Stimulated activated memory B cell treated with anti-CD40 and anti-IgM and Interleukin-4, amounts not matched to agents 10 μg/mL and 1 μg/mL and 100 μg/mL, for 72 hours (primary cell): ENCODE measurements at regions not wholly inside any gene's neighbourhood (a gene's known extent, or its start where the extent isn't known, plus 50 kb on each side); places are given as distances from the start of the nearest gene placed in this dataset.
"Not testable (repeated sequence)": the region's sequence is repeated elsewhere in the genome, so short reads cannot be mapped to it uniquely, and the experiment has no call there.

ENCODE experiments used
- ATAC-seq: fragments of 150-1000 bp; cut with Tn5 transposase; 2 replicates; pipeline ENCODE4 v1.10.0; 2021
- H3K27ac Mint-ChIP-seq: one replicate; pipeline ENCODE4 v1.8.0; 2022; ENCODE audit warnings: mild to moderate bottlenecking, mixed read lengths
- H3K27me3 Mint-ChIP-seq: one replicate; pipeline ENCODE4 v1.8.0; 2022; ENCODE audit warnings: mixed read lengths
- H3K36me3 Mint-ChIP-seq: one replicate; pipeline ENCODE4 v1.8.0; 2022; ENCODE audit warnings: mixed read lengths
- H3K4me1 Mint-ChIP-seq: one replicate; pipeline ENCODE4 v1.8.0; 2022; ENCODE audit warnings: mixed read lengths
- H3K4me3 Mint-ChIP-seq: one replicate; pipeline ENCODE4 v1.8.0; 2022; ENCODE audit warnings: mild to moderate bottlenecking, moderate library complexity, mixed read lengths
- H3K9me3 Mint-ChIP-seq: one replicate; pipeline ENCODE4 v1.8.0; 2022; ENCODE audit warnings: mixed read lengths

GRCh38 chr6:159642995-159643394 is 50.0 kb downstream of the SOD2 start:
- Mint-ChIP-seq H3K9me3 (peaks cover 7% of the 10 kb centered on the region), H3K27ac (no peak overlapping the region), H3K4me1 (peaks cover 5% of the 10 kb centered on the region), H3K4me3 (no peak overlapping the region), H3K36me3 (peaks cover 28% of the 10 kb centered on the region), H3K27me3 (no peaks in the 10 kb centered on the region)
- no peak for ATAC-seq

GRCh38 chr6:159642481-159642880 is 50.6 kb downstream of the SOD2 start:
- Mint-ChIP-seq H3K27ac (no peak overlapping the region), H3K4me3 (no peak overlapping the region), H3K27me3 (no peaks in the 10 kb centered on the region), H3K36me3 (peaks cover 28% of the 10 kb centered on the region), H3K4me1 (peaks cover 5% of the 10 kb centered on the region), H3K9me3 (peaks cover 7% of the 10 kb centered on the region)
- ATAC-seq: no peak

- Mint-ChIP-seq H3K36me3 (peaks cover 28% of the 10 kb centered on the region), H3K27ac (no peak overlapping the region), H3K27me3 (no peaks in the 10 kb centered on the region), H3K9me3 (peaks cover 7% of the 10 kb centered on the region), H3K4me1 (no peaks in the 10 kb centered on the region), H3K4me3 (no peak overlapping the region)
- no peak for ATAC-seq
Measured at GRCh38 chr6:159640722-159641482, 52.1 kb downstream of the SOD2 start.

- Mint-ChIP-seq H3K9me3 (peaks cover 7% of the 10 kb centered on the region), H3K4me1 (no peaks in the 10 kb centered on the region), H3K4me3 (no peak overlapping the region), H3K36me3 (peaks cover 28% of the 10 kb centered on the region), H3K27me3 (no peaks in the 10 kb centered on the region), H3K27ac (no peak overlapping the region)
- no peak for ATAC-seq
Measured at GRCh38 chr6:159640322-159640721, 52.7 kb downstream of the SOD2 start.

- Mint-ChIP-seq H3K36me3 (peaks cover 28% of the 10 kb centered on the region), H3K27ac (no peak overlapping the region), H3K4me1 (no peaks in the 10 kb centered on the region), H3K27me3 (no peaks in the 10 kb centered on the region), H3K9me3 (peaks cover 7% of the 10 kb centered on the region), H3K4me3 (no peak overlapping the region)
- no peak for ATAC-seq
Measured at GRCh38 chr6:159639721-159640120, 53.3 kb downstream of the SOD2 start.

GRCh38 chr6:159633196-159633595 is 59.8 kb downstream of the SOD2 start:
- H3K9me3 Mint-ChIP-seq: peaks cover 2% of the 10 kb centered on the region
- no peaks in the 10 kb centered on the region for H3K27me3 Mint-ChIP-seq
- H3K36me3 Mint-ChIP-seq: peaks cover 17% of the 10 kb centered on the region
- H3K4me1 Mint-ChIP-seq: no peaks in the 10 kb centered on the region
- no peak overlapping the region for H3K4me3 Mint-ChIP-seq
- no peak overlapping the region for H3K27ac Mint-ChIP-seq
- ATAC-seq: no peak

GRCh38 chr6:159631886-159632285 is 61.2 kb downstream of the SOD2 start:
- Mint-ChIP-seq H3K4me3 (no peak overlapping the region), H3K4me1 (no peaks in the 10 kb centered on the region), H3K9me3 (peaks cover 2% of the 10 kb centered on the region), H3K27ac (no peak overlapping the region), H3K27me3 (no peaks in the 10 kb centered on the region), H3K36me3 (peaks cover 17% of the 10 kb centered on the region)
- ATAC-seq: no peak

- peaks cover 17% of the 10 kb centered on the region for H3K36me3 Mint-ChIP-seq
- ATAC-seq: no peak
- H3K27ac Mint-ChIP-seq: no peak overlapping the region
- H3K27me3 Mint-ChIP-seq: no peaks in the 10 kb centered on the region
- H3K4me1 Mint-ChIP-seq: no peaks in the 10 kb centered on the region
- no peak overlapping the region for H3K4me3 Mint-ChIP-seq
- H3K9me3 Mint-ChIP-seq: peaks cover 2% of the 10 kb centered on the region
Measured at GRCh38 chr6:159627939-159628338, 65.1 kb downstream of the SOD2 start.

- not testable (repeated sequence) for H3K27ac Mint-ChIP-seq, H3K27me3 Mint-ChIP-seq, H3K4me1 Mint-ChIP-seq, H3K9me3 Mint-ChIP-seq, H3K4me3 Mint-ChIP-seq, ATAC-seq
- peaks cover 16% of the 10 kb centered on the region for H3K36me3 Mint-ChIP-seq
Measured at GRCh38 chr6:159626506-159626905, 66.5 kb downstream of the SOD2 start.

- H3K27me3 Mint-ChIP-seq: no peaks in the 10 kb centered on the region
- peaks cover 7% of the 10 kb centered on the region for H3K36me3 Mint-ChIP-seq
Measured at GRCh38 chr6:159623156-159623555, 69.9 kb downstream of the SOD2 start.

GRCh38 chr6:159620947-159621346 is 72.1 kb downstream of the SOD2 start:
- ATAC-seq: no peak
- Mint-ChIP-seq H3K36me3 (peaks cover 26% of the 10 kb centered on the region), H3K4me3 (no peak overlapping the region), H3K4me1 (no peaks in the 10 kb centered on the region), H3K9me3 (peaks cover 14% of the 10 kb centered on the region), H3K27me3 (no peaks in the 10 kb centered on the region), H3K27ac (no peak overlapping the region)

More at GRCh38 chr6:159623156-159623555, 69.9 kb downstream of the SOD2 start:
- no peak overlapping the region for H3K27ac Mint-ChIP-seq
- H3K9me3 Mint-ChIP-seq: peaks cover 4% of the 10 kb centered on the region
- no peak for ATAC-seq
- no peak overlapping the region for H3K4me3 Mint-ChIP-seq
- no peaks in the 10 kb centered on the region for H3K4me1 Mint-ChIP-seq

- Mint-ChIP-seq H3K27ac (no peak overlapping the region), H3K27me3 (no peaks in the 10 kb centered on the region), H3K4me3 (no peak overlapping the region), H3K4me1 (no peaks in the 10 kb centered on the region), H3K36me3 (peaks cover 32% of the 10 kb centered on the region), H3K9me3 (peaks cover 22% of the 10 kb centered on the region)
- ATAC-seq: no peak
Measured at GRCh38 chr6:159617444-159617843, 75.6 kb downstream of the SOD2 start.

GRCh38 chr6:159616456-159616855 is 76.6 kb downstream of the SOD2 start:
- no peak overlapping the region for H3K4me3 Mint-ChIP-seq
- H3K27ac Mint-ChIP-seq: no peak overlapping the region
- no peaks in the 10 kb centered on the region for H3K4me1 Mint-ChIP-seq
- no peaks in the 10 kb centered on the region for H3K27me3 Mint-ChIP-seq
- H3K9me3 Mint-ChIP-seq: peaks cover 22% of the 10 kb centered on the region
- ATAC-seq: no peak
- H3K36me3 Mint-ChIP-seq: peaks cover 32% of the 10 kb centered on the region

- ATAC-seq: no peak
- Mint-ChIP-seq H3K4me1 (no peaks in the 10 kb centered on the region), H3K9me3 (peaks cover 22% of the 10 kb centered on the region), H3K36me3 (peaks cover 32% of the 10 kb centered on the region), H3K27ac (no peak overlapping the region), H3K4me3 (no peak overlapping the region), H3K27me3 (peaks cover under 1% of the 10 kb centered on the region)
Measured at GRCh38 chr6:159615918-159616317, 77.1 kb downstream of the SOD2 start.

- H3K27ac Mint-ChIP-seq: no peak overlapping the region
- peaks cover 8% of the 10 kb centered on the region for H3K9me3 Mint-ChIP-seq
- no peaks in the 10 kb centered on the region for H3K4me1 Mint-ChIP-seq
- no peak overlapping the region for H3K4me3 Mint-ChIP-seq
- no peak for ATAC-seq
- peaks cover 7% of the 10 kb centered on the region for H3K36me3 Mint-ChIP-seq
- H3K27me3 Mint-ChIP-seq: peaks cover 8% of the 10 kb centered on the region
Measured at GRCh38 chr6:159610881-159611280, 82.2 kb downstream of the SOD2 start.

GRCh38 chr6:159609652-159610178 is 83.3 kb downstream of the SOD2 start:
- Mint-ChIP-seq H3K4me3 (no peak overlapping the region), H3K9me3 (peaks cover 3% of the 10 kb centered on the region), H3K36me3 (peaks cover 2% of the 10 kb centered on the region), H3K27ac (no peak overlapping the region), H3K27me3 (peaks cover 8% of the 10 kb centered on the region), H3K4me1 (no peaks in the 10 kb centered on the region)
- ATAC-seq: no peak
